C4-2B (cell line): ENCODE measurements at regions not wholly inside any gene's neighbourhood (a gene's known extent, or its start where the extent isn't known, plus 50 kb on each side); places are given as distances from the start of the nearest gene placed in this dataset.

Source experiments
- CTCF ChIP-seq: fragments of 450-650 bp; conservative IDR thresholded peaks from 2 replicates; pipeline ENCODE4 v1.5.1; 2017; ENCODE audit warnings: mild to moderate bottlenecking
- ZFX ChIP-seq: fragments of 450-650 bp; IDR thresholded peaks from 2 replicates; pipeline ENCODE4 v1.6.1; 2017

DNA sequence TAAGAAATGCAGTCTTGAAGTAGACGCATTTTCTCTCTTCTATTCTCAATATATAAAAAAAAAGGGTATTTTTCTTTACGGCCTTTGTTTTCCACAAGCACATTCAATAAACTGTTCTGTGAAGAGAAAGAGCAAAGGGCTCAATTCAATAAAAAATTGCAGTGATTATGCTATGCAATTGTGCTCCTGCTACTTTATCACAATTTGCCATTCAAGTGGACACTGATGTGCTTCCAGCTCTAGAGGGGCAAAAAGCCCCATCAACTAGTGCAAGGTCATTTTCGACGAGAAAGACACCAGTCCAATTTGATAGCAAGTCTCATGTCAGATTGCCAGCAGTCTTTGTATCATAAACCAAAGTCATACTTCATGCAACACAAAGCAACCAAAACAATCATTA, 82.6 kb upstream of the THSD7A start:
- TF ChIP-seq CTCF: no peak
- TF ChIP-seq ZFX: no peak
